H1 (cell line): ENCODE measurements at regions not wholly inside any gene's neighbourhood (a gene's known extent, or its start where the extent isn't known, plus 50 kb on each side); places are given as distances from the start of the nearest gene placed in this dataset.

Experiments used
- CTCF ChIA-PET: fragments of 300-600 bp; sonication (Branson Sonifier 250); formaldehyde crosslinking; loops from one replicate; lab custom pipeline; 2021; ENCODE audit not compliant: partially characterized antibody; lab: Charles Lee
- POLR2A ChIA-PET: fragments of 300-600 bp; sonication (Branson Sonifier 250); formaldehyde crosslinking; loops from one replicate; lab custom pipeline; 2021; ENCODE audit warnings: inconsistent platforms; ENCODE audit not compliant: partially characterized antibody; lab: Charles Lee
- DNase-seq, 2 experiments: peaks; one replicate each; pipeline versions ENCODE4 v3.0.0 to v3.0.0-alpha.2; 2010 to 2022; ENCODE audit warnings: low spot score in 2 of 2, low read depth in 1 of 2, mixed read lengths in 1 of 2
- FAIRE-seq: peaks from 2 replicates; lab custom pipeline; 2011; peaks lifted over from hg19 to GRCh38; lab: Jason Lieb, UNC
- H2AFZ ChIP-seq: 2 replicates; pipeline ENCODE4 v1.8.1; 2012; ENCODE audit warnings: low read length, inconsistent platforms
- H2AK5ac ChIP-seq: 2 replicates; pipeline ENCODE4 v1.6.1; 2013; ENCODE audit warnings: low read depth, low read length
- H2BK120ac ChIP-seq: replicated peaks from 2 replicates; pipeline ENCODE3; 2013; ENCODE audit warnings: low read depth, low read length, inconsistent platforms
- H2BK12ac ChIP-seq: 2 replicates; pipeline ENCODE4 v1.6.1; 2013; ENCODE audit warnings: low read depth, low read length
- H2BK15ac ChIP-seq: 2 replicates; pipeline ENCODE4 v1.6.1; 2013; ENCODE audit warnings: low read length
- H2BK20ac ChIP-seq: 2 replicates; pipeline ENCODE4 v1.6.1; 2013; ENCODE audit warnings: low read length
- H2BK5ac ChIP-seq: 2 replicates; pipeline ENCODE4 v1.6.1; 2013; ENCODE audit warnings: low read depth, low read length
- H3K14ac ChIP-seq: 2 replicates; pipeline ENCODE4 v1.6.1; 2013; ENCODE audit warnings: inconsistent platforms; ENCODE audit not compliant: insufficient read length
- H3K18ac ChIP-seq: 2 replicates; pipeline ENCODE4 v1.6.1; 2013; ENCODE audit warnings: low read length; ENCODE audit errors: extremely low read depth
- H3K23ac ChIP-seq: 2 replicates; pipeline ENCODE4 v1.6.1; 2013; ENCODE audit warnings: inconsistent platforms; ENCODE audit not compliant: insufficient read length
- H3K23me2 ChIP-seq: 2 replicates; pipeline ENCODE4 v1.6.1; 2013; ENCODE audit warnings: low read depth, low read length
- H3K27ac ChIP-seq: 2 replicates; pipeline ENCODE4 v1.6.1; 2011; ENCODE audit warnings: low read depth, low read length, inconsistent platforms
- H3K27me3 ChIP-seq, 4 experiments: replicated peaks in 1 of 4; 1 replicate in 1 of 4; 2 replicates in 3 of 4; pipeline versions ENCODE4 v1.6.1 to v1.8.1; 2011 to 2013; ENCODE audit warnings: low read length in 3 of 4, mild to moderate bottlenecking in 3 of 4, inconsistent platforms in 2 of 4, mixed read lengths in 2 of 4, moderate library complexity in 1 of 4; ENCODE audit not compliant: control insufficient read depth in 3 of 4, insufficient read depth in 3 of 4; ENCODE audit errors: extremely low read depth in 1 of 4
- H3K36me3 ChIP-seq, 4 experiments: 2 replicates each; pipeline versions ENCODE4 v1.6.1 to v1.8.1; 2011 to 2013; ENCODE audit warnings: mild to moderate bottlenecking in 4 of 4, low read length in 3 of 4, moderate library complexity in 2 of 4, control low read depth in 1 of 4, inconsistent platforms in 1 of 4; ENCODE audit not compliant: insufficient read depth in 4 of 4, control insufficient read depth in 2 of 4
- H3K4ac ChIP-seq: replicated peaks from 2 replicates; pipeline ENCODE3; 2013; ENCODE audit warnings: low read length, low read depth, mixed read lengths, inconsistent platforms; ENCODE audit not compliant: insufficient read length
- H3K4me1 ChIP-seq, 4 experiments: replicated peaks in 1 of 4; 1 replicate in 1 of 4; 2 replicates in 3 of 4; pipeline versions ENCODE4 v1.6.1 to v1.8.1; 2011 to 2013; ENCODE audit warnings: low read length in 3 of 4, inconsistent platforms in 2 of 4, mixed read lengths in 1 of 4; ENCODE audit not compliant: insufficient read depth in 4 of 4, control insufficient read depth in 3 of 4
- H3K4me2 ChIP-seq, 2 experiments: 2 replicates each; pipeline versions ENCODE4 v1.6.1 to v1.8.1; 2011 to 2013; ENCODE audit warnings: low read depth in 2 of 2, low read length in 2 of 2, control low read depth in 1 of 2, inconsistent platforms in 1 of 2, mild to moderate bottlenecking in 1 of 2; ENCODE audit not compliant: insufficient read depth in 1 of 2
- H3K4me3 ChIP-seq, 4 experiments: fragments of 200-600, 300-600 bp in 1 of 4; sonication (generic), shearing (Covaris generic), sonication (Bioruptor Twin) in 1 of 4; 2 replicates each; pipeline versions ENCODE4 v1.5.1 to v1.8.1; 2011 to 2016; ENCODE audit warnings: low read length in 4 of 4, low read depth in 3 of 4, control low read depth in 2 of 4, inconsistent platforms in 2 of 4, mild to moderate bottlenecking in 2 of 4, mixed read lengths in 1 of 4, moderate library complexity in 1 of 4; ENCODE audit not compliant: insufficient read depth in 2 of 4; ENCODE audit errors: extremely low read depth in 1 of 4
- H3K56ac ChIP-seq: replicated peaks from 2 replicates; pipeline ENCODE3; 2013; ENCODE audit warnings: low read depth, mild to moderate bottlenecking, mixed read lengths, low read length, inconsistent platforms; ENCODE audit not compliant: insufficient read length
- H3K79me1 ChIP-seq: 2 replicates; pipeline ENCODE4 v1.6.1; 2013; ENCODE audit warnings: low read depth, low read length, control low read depth
- H3K79me2 ChIP-seq, 2 experiments: 2 replicates each; pipeline versions ENCODE4 v1.6.1 to v1.8.1; 2012 to 2013; ENCODE audit warnings: low read length in 2 of 2, mild to moderate bottlenecking in 2 of 2, inconsistent platforms in 1 of 2; ENCODE audit not compliant: insufficient read depth in 2 of 2, control insufficient read depth in 1 of 2
- H3K9ac ChIP-seq, 4 experiments: replicated peaks in 1 of 4; 1 replicate in 1 of 4; 2 replicates in 3 of 4; pipeline versions ENCODE4 v1.6.1 to v1.8.1; 2011 to 2013; ENCODE audit warnings: low read depth in 3 of 4, low read length in 3 of 4, control low read depth in 2 of 4, mild to moderate bottlenecking in 2 of 4, moderate library complexity in 2 of 4, inconsistent platforms in 1 of 4; ENCODE audit errors: extremely low read depth in 1 of 4
- H3K9me3 ChIP-seq, 2 experiments: 2 replicates each; pipeline versions ENCODE4 v1.6.1 to v1.8.1; 2012 to 2013; ENCODE audit warnings: mild to moderate bottlenecking in 2 of 2, moderate library complexity in 2 of 2, control low read depth in 1 of 2, inconsistent platforms in 1 of 2, low read depth in 1 of 2, low read length in 1 of 2, mixed read lengths in 1 of 2; ENCODE audit not compliant: insufficient read depth in 2 of 2
- H4K20me1 ChIP-seq, 2 experiments: replicated peaks in 1 of 2; 2 replicates each; pipeline versions ENCODE3 to v1.8.1; 2011 to 2013; ENCODE audit warnings: inconsistent platforms in 2 of 2, low read length in 2 of 2, mild to moderate bottlenecking in 1 of 2; ENCODE audit not compliant: insufficient read depth in 2 of 2, control insufficient read depth in 1 of 2
- H4K5ac ChIP-seq: 2 replicates; pipeline ENCODE4 v1.6.1; 2013; ENCODE audit warnings: low read length, low read depth, mixed read lengths, inconsistent platforms; ENCODE audit not compliant: insufficient read length
- H4K8ac ChIP-seq: 2 replicates; pipeline ENCODE4 v1.8.0; 2013; ENCODE audit warnings: mild to moderate bottlenecking, moderate library complexity, low read length, inconsistent platforms; ENCODE audit not compliant: insufficient read depth; ENCODE audit errors: extremely low read depth
- H4K91ac ChIP-seq: replicated peaks from 2 replicates; pipeline ENCODE3; 2013; ENCODE audit warnings: low read length, mixed read lengths, inconsistent platforms; ENCODE audit not compliant: insufficient read length
- CHD2 ChIP-seq: IDR thresholded peaks from 2 replicates; pipeline ENCODE4 v1.6.1; 2012; ENCODE audit warnings: low read length, improper control_type of control experiment
- EP300 ChIP-seq, 2 experiments: IDR thresholded peaks; 1 replicate in 1 of 2; 2 replicates in 1 of 2; pipeline ENCODE4 v1.6.1; 2011 to 2012; ENCODE audit warnings: low read depth in 2 of 2, low read length in 2 of 2, mild to moderate bottlenecking in 2 of 2, borderline replicate concordance in 1 of 2, inconsistent platforms in 1 of 2, moderate library complexity in 1 of 2
- POLR2A ChIP-seq, 2 experiments: IDR thresholded peaks; 1 replicate in 1 of 2; 2 replicates in 1 of 2; pipeline ENCODE4 v1.6.1; 2011; ENCODE audit warnings: low read depth in 2 of 2, low read length in 2 of 2, mild to moderate bottlenecking in 2 of 2; ENCODE audit errors: control extremely low read depth in 1 of 2
- SUZ12 ChIP-seq: fragments of 200-600 bp; sonication (generic); IDR thresholded peaks from 2 replicates; pipeline ENCODE4 v1.6.1; 2012; ENCODE audit warnings: mild to moderate bottlenecking, inconsistent platforms, low read length, moderate library complexity, mixed read lengths
- USF2 ChIP-seq: IDR thresholded peaks from 2 replicates; pipeline ENCODE4 v1.6.1; 2011; ENCODE audit warnings: low read length, improper control_type of control experiment
- ZNF274 ChIP-seq: IDR thresholded peaks from 2 replicates; pipeline ENCODE4 v1.7.0; 2012; ENCODE audit warnings: low read length, borderline replicate concordance; ENCODE audit errors: extremely low read depth
- WGBS, 2 experiments: shearing (Covaris generic) in 1 of 2; methylation state at CpG; one replicate each; pipeline versions ENCODE4 v1.1.6 to v1.1.7; 2013 to 2015; ENCODE audit warnings: low lambda C conversion rate in 2 of 2, mixed read lengths in 2 of 2, inconsistent platforms in 1 of 2, low coverage in 1 of 2, missing lambda C conversion rate in 1 of 2; ENCODE audit not compliant: insufficient replicate concordance in 2 of 2, insufficient coverage in 1 of 2, insufficient read length in 1 of 2; ENCODE audit errors: extremely low coverage in 1 of 2, missing lambda C conversion rate in 1 of 2; 5-methylcytosine and 5-hydroxymethylcytosine counted together

GRCh38 chr13:21256351-21256761 is 79.9 kb downstream of the MRPL57 start:
- Histone ChIP-seq H3K9ac (no peak overlapping the region), H3K79me2 (no peaks in the 10 kb centered on the region), H3K4me2 (no peak overlapping the region), H3K56ac (no peak overlapping the region), H2AK5ac (no peak overlapping the region), H2BK5ac (no peak overlapping the region), H4K5ac (no peak overlapping the region), H2BK20ac (no peak overlapping the region), H4K20me1 (no peaks in the 10 kb centered on the region), H3K27me3 (no peaks in the 10 kb centered on the region), H2AFZ (no peak overlapping the region), H3K23ac (no peak overlapping the region), H3K4ac (no peak overlapping the region), H3K79me1 (no peaks in the 10 kb centered on the region), H2BK15ac (no peak overlapping the region), H3K27ac (no peak overlapping the region), H3K23me2 (no peaks in the 10 kb centered on the region), H3K4me3 (no peak overlapping the region), H4K91ac (no peak overlapping the region), H2BK120ac (no peak overlapping the region), H3K4me1 (no peaks in the 10 kb centered on the region), H3K18ac (no peak overlapping the region), H3K14ac (no peak overlapping the region), H2BK12ac (no peak overlapping the region), H3K36me3 (no peaks in the 10 kb centered on the region), H3K9me3 (peaks cover 0 to 3% of the 10 kb centered on the region in 2 experiments; a peak in 1 of 4 replicates), H4K8ac (no peak overlapping the region)
- FAIRE-seq (no peak), DNase-seq (no peak)
- ChIA-PET POLR2A (no interaction called here), CTCF (no interaction called here)
- WGBS, 2 experiments = 82% methylated on average over 6 of the region's 6 CpGs; no CpG with 5 or more reads in 1 of the 2 experiments
- TF ChIP-seq USF2 (no peak), EP300 (IDR thresholded peaks at IDR 0.05; ENCODE audit: borderline replicate concordance in 1 of 2, low read depth in 2 of 2, low read length in 2 of 2) (no peak), ZNF274 (no peak), CHD2 (no peak), SUZ12 (no peak), POLR2A (IDR thresholded peaks at IDR 0.05; ENCODE audit: control extremely low read depth in 1 of 2, low read depth in 2 of 2, low read length in 2 of 2) (no peak)
